ENCODE measurements at regions not wholly inside any gene's neighbourhood (a gene's known extent, or its start where the extent isn't known, plus 50 kb on each side); places are given as distances from the start of the nearest gene placed in this dataset.

DNA sequence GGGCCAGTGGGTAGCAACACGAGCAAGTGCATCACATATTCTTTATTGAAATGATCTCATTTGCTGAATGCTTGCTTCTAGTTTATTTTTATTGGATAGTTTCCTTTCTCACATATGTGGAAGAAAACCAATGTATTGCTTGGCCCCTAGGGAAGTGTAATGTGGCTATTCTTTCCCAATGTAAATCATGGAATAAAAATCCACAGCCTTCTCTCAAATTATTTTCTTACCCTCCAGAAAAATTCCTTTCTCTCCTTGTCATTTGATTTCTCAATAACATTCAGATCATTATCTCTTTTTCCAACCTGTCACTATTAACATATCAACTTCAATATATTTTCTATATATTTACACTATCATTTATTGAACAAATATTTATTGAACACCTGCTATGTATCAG, 51.9 kb upstream of the PTPRK start:
- TF ChIP-seq, protein P1, sequence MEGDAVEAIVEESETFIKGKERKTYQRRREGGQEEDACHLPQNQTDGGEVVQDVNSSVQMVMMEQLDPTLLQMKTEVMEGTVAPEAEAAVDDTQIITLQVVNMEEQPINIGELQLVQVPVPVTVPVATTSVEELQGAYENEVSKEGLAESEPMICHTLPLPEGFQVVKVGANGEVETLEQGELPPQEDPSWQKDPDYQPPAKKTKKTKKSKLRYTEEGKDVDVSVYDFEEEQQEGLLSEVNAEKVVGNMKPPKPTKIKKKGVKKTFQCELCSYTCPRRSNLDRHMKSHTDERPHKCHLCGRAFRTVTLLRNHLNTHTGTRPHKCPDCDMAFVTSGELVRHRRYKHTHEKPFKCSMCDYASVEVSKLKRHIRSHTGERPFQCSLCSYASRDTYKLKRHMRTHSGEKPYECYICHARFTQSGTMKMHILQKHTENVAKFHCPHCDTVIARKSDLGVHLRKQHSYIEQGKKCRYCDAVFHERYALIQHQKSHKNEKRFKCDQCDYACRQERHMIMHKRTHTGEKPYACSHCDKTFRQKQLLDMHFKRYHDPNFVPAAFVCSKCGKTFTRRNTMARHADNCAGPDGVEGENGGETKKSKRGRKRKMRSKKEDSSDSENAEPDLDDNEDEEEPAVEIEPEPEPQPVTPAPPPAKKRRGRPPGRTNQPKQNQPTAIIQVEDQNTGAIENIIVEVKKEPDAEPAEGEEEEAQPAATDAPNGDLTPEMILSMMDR (IDR thresholded peaks at IDR 0.05) = no peak
- no peaks in the 10 kb centered on the region for H3K9me3 ChIP-seq
- intact Hi-C loops (cut with DNase I) = no loop called here
- no peaks in the 10 kb centered on the region for H3K27me3 ChIP-seq
- no peak for ATAC-seq
- no peaks in the 10 kb centered on the region for H3K36me3 ChIP-seq
- no peak for DNase-seq
- no peak overlapping the region for H3K4me3 ChIP-seq
- H3K4me1 ChIP-seq = no peaks in the 10 kb centered on the region
- 69% methylated on average over 1 of the region's 1 CpG for WGBS (ENCODE audit: insufficient coverage, low coverage, low lambda C conversion rate, missing lambda C conversion rate)
- H3K27ac ChIP-seq = no peak overlapping the region

DNA sequence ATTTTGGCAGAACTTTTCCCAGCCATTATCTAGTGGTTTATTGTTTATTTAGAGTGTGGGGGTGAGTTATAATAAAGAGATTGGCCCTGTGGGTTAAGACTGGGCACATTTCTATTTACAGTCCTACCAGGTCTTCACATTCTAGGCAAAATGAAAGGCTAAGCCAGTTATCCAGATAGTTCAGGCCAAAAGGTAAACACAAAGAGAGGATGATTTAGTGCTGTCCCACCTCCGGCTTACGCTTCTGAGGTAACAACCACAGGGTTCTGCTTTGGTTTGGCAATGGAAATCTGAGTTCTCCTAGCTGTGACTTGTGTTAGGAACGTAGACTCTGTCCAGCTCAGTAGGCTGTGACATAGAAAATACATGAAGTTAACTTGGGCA, 50.3 kb upstream of the PTPRK start:
- TF ChIP-seq POLR2A (IDR thresholded peaks at IDR 0.05) = no peak
- TF ChIP-seq, protein P1 (IDR thresholded peaks at IDR 0.05) = no peak
- no peak for ATAC-seq
- no peaks in the 10 kb centered on the region for H3K9me3 ChIP-seq
- no peak overlapping the region for H3K4me3 ChIP-seq
- intact Hi-C loops (cut with DNase I) = no loop called here
- no peaks in the 10 kb centered on the region for H3K4me1 ChIP-seq
- H3K27me3 ChIP-seq = no peaks in the 10 kb centered on the region
- WGBS (ENCODE audit: insufficient coverage, low coverage, low lambda C conversion rate, missing lambda C conversion rate) = 78% methylated on average over 3 of the region's 3 CpGs
- no peak for DNase-seq
- H3K36me3 ChIP-seq = no peaks in the 10 kb centered on the region
- no peak overlapping the region for H3K27ac ChIP-seq

DNA sequence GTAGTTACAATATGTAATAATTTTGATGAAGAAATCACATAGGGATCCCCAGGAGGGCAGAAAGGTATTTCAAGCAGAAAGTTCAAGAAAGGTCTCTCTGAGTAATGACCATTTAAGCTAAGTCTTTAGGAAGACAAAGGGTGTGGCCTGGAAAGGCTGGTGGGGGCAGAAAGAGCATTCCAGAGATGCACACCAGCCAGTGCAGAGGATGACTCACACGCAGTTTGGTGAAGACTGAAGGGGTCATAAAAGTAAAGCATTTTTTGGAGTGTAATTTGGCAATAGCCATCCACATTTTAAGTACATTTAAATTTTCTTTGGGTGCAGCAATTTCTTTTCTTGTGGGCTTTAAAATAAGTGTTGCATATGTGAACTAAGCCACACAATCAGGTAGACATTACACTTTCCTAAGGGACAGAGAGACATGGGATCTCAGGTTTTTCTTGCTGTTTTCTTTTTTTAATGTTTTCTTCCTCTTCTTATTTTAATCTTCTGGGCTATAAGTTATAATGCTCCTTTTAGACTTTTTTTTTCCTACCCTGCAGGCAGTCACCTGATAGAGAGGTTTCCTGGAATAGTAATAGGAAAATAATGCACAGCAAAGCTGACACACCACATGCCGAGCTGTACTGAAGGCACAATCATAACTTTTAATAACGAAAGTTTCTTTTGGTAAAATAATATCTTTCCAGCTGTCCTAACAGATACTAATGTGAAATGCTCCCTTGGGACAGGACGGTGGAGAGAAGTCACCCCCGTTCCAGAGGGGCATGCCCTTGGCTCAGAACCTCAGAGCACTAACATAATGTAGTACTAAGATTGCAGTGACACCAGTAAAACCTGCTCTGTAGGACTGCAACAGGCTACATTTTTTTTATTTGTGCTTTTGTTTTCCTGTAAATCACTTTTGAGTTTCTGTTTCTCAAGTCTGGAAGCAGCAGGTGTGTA, 49.6 kb upstream of the PTPRK start:
- no peak overlapping the region for H3K4me3 ChIP-seq
- intact Hi-C loops (cut with DNase I) = no loop called here
- ATAC-seq (no peak), DNase-seq (no peak)
- H3K27me3 ChIP-seq = no peaks in the 10 kb centered on the region
- no peak for TF ChIP-seq POLR2A (IDR thresholded peaks at IDR 0.05)
- TF ChIP-seq, protein P1 (IDR thresholded peaks at IDR 0.05) = no peak
- no peaks in the 10 kb centered on the region for H3K4me1 ChIP-seq
- no peak overlapping the region for H3K27ac ChIP-seq
- H3K9me3 ChIP-seq = no peaks in the 10 kb centered on the region
- H3K36me3 ChIP-seq = no peaks in the 10 kb centered on the region
- 69% methylated on average over 5 of the region's 5 CpGs for WGBS (ENCODE audit: insufficient coverage, low coverage, low lambda C conversion rate, missing lambda C conversion rate)

Small RNAs in the stretch of these regions (small RNA-seq; reads per million reads assigned to genes)
- gene RF00019 = 0 reads per million in 2 experiments

Measured in right lobe of liver (tissue), 6 donors.